Prostate gland (tissue), 2 donors: ENCODE measurements at regions not wholly inside any gene's neighbourhood (a gene's known extent, or its start where the extent isn't known, plus 50 kb on each side); places are given as distances from the start of the nearest gene placed in this dataset.

Experiments used
- CTCF ChIP-seq, 4 experiments: fragments of 200-600 bp in 2 of 4; fragments of 450-650 bp in 2 of 4; sonication (generic) in 2 of 4; IDR thresholded peaks; 1 replicate in 3 of 4; 2 replicates in 1 of 4; pipeline ENCODE4 v1.5.1; 2016 to 2019; ENCODE audit warnings: antibody characterized with exemption in 4 of 4, mild to moderate bottlenecking in 2 of 4, moderate library complexity in 2 of 4
- POLR2A ChIP-seq: fragments of 450-650 bp; IDR thresholded peaks from one replicate; pipeline ENCODE4 v1.6.1; 2016; ENCODE audit warnings: antibody characterized with exemption, mild to moderate bottlenecking

- no peak for TF ChIP-seq CTCF (IDR thresholded peaks at IDR 0.05)
- no peak for TF ChIP-seq POLR2A
Observed at GRCh38 chr6:125423047-125423446, 121.3 kb upstream of the HDDC2 start.
